SK-N-MC (cell line): ENCODE measurements at regions not wholly inside any gene's neighbourhood (a gene's known extent, or its start where the extent isn't known, plus 50 kb on each side); places are given as distances from the start of the nearest gene placed in this dataset.

ENCODE experiments used
- EZH2 ChIP-seq: fragments of 200-600 bp; sonication (generic); IDR thresholded peaks from one replicate; pipeline ENCODE4 v1.6.1; 2017; ENCODE audit warnings: antibody characterized with exemption
- FOXP2 ChIP-seq: optimal IDR thresholded peaks from 2 replicates; pipeline ENCODE3; 2011; ENCODE audit warnings: mild to moderate bottlenecking, moderate library complexity; ENCODE audit not compliant: insufficient read depth; ENCODE audit errors: extremely low read length, control extremely low read depth
- POLR2AphosphoS5 ChIP-seq: IDR thresholded peaks from 2 replicates; pipeline ENCODE4 v1.6.1; 2012; ENCODE audit warnings: mild to moderate bottlenecking, low read depth, low read length, borderline replicate concordance

DNA sequence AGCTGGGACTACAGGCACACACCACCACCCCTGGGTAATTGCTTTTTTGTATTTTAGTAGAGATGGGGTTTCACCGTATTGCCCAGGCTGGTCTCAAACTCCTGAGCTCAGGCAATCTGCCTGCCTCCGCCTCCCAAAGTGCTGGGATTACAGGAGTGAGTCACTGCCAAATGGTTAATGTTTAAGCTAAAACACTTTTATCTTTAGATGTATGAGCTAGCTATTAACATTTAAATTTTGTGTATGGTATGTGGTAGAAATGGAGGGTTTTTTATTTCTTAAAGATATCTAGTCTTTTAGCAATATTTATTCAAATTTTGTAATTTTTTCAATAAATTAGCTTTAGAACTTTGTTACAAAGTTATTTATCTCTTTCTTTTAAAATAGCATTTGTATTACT lies 1659.8 kb upstream of the ADGRL3 start:
- TF ChIP-seq POLR2AphosphoS5 (no peak), EZH2 (no peak), FOXP2 (no peak)
